ENCODE measurements at regions not wholly inside any gene's neighbourhood (a gene's known extent, or its start where the extent isn't known, plus 50 kb on each side); places are given as distances from the start of the nearest gene placed in this dataset.

- Histone ChIP-seq H4K20me1 (ENCODE audit: insufficient read depth) (no peaks in the 10 kb centered on the region), H3K9me3 (no peaks in the 10 kb centered on the region), H3K9me2 (no peaks in the 10 kb centered on the region), H3K27me3 (ENCODE audit: insufficient read depth) (no peaks in the 10 kb centered on the region), H3K4me3 (ENCODE audit: low read depth in 2 of 2, low read length in 1 of 2) (no peak overlapping the region), H3K9ac (no peak overlapping the region), H2AFZ (ENCODE audit: low read depth) (no peak overlapping the region), H3K36me3 (replicated peaks in 1 of 2; ENCODE audit: control insufficient read depth in 1 of 2, insufficient read depth in 2 of 2, low read length in 1 of 2) (no peaks in the 10 kb centered on the region), H3K4me2 (no peak overlapping the region), H3F3A (replicated peaks; ENCODE audit: insufficient read depth) (no peaks in the 10 kb centered on the region), H3K4me1 (ENCODE audit: control insufficient read depth in 1 of 2, insufficient read depth in 2 of 2, low read depth in 1 of 2, low read length in 1 of 2) (no peaks in the 10 kb centered on the region), H3K79me2 (ENCODE audit: insufficient read depth) (no peaks in the 10 kb centered on the region), H3K27ac (ENCODE audit: low read depth in 2 of 2, low read length in 1 of 2) (no peak overlapping the region)
- WGBS (ENCODE audit: low lambda C conversion rate): 20% methylated on average over 5 of the region's 5 CpGs
- ChIA-PET CTCF (interaction anchor here (0.5 kb wide), 1 partner anchor 80 kb away, joined by 3 read pairs; no protein-coding TSS in a partner anchor), POLR2A (no interaction called here)
- DNase-seq: no peak
- TF ChIP-seq, protein P1, sequence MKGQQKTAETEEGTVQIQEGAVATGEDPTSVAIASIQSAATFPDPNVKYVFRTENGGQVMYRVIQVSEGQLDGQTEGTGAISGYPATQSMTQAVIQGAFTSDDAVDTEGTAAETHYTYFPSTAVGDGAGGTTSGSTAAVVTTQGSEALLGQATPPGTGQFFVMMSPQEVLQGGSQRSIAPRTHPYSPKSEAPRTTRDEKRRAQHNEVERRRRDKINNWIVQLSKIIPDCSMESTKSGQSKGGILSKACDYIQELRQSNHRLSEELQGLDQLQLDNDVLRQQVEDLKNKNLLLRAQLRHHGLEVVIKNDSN (IDR thresholded peaks at IDR 0.05; ENCODE audit: borderline replicate concordance, low read depth): no peak
- TF ChIP-seq JUND (IDR thresholded peaks at IDR 0.05) (no peak), FOXM1 (IDR thresholded peaks at IDR 0.05; ENCODE audit: low read depth) (no peak), POLR2AphosphoS5 (IDR thresholded peaks at IDR 0.05; ENCODE audit: low read depth, low read length) (no peak), NRF1 (IDR thresholded peaks at IDR 0.05; ENCODE audit: low read depth, low read length) (no peak), CHD2 (IDR thresholded peaks at IDR 0.05; ENCODE audit: low read length, partially characterized antibody) (no peak), IRF3 (IDR thresholded peaks at IDR 0.05; ENCODE audit: low read depth, low read length) (no peak), RXRA (IDR thresholded peaks at IDR 0.05; ENCODE audit: borderline replicate concordance, low read depth) (no peak), SMC3 (IDR thresholded peaks at IDR 0.05; ENCODE audit: low read depth, low read length) (no peak), RFX5 (IDR thresholded peaks at IDR 0.05; ENCODE audit: low read length) (no peak), RCOR1 (IDR thresholded peaks at IDR 0.05; ENCODE audit: low read length) (no peak), FOXJ3 (CRISPR knock-in tag; IDR thresholded peaks at IDR 0.05) (no peak), EP300 (IDR thresholded peaks at IDR 0.05; ENCODE audit: borderline replicate concordance in 1 of 2, low read depth in 1 of 2, low read length in 1 of 2) (no peak)
- TF ChIP-seq, protein P2, sequence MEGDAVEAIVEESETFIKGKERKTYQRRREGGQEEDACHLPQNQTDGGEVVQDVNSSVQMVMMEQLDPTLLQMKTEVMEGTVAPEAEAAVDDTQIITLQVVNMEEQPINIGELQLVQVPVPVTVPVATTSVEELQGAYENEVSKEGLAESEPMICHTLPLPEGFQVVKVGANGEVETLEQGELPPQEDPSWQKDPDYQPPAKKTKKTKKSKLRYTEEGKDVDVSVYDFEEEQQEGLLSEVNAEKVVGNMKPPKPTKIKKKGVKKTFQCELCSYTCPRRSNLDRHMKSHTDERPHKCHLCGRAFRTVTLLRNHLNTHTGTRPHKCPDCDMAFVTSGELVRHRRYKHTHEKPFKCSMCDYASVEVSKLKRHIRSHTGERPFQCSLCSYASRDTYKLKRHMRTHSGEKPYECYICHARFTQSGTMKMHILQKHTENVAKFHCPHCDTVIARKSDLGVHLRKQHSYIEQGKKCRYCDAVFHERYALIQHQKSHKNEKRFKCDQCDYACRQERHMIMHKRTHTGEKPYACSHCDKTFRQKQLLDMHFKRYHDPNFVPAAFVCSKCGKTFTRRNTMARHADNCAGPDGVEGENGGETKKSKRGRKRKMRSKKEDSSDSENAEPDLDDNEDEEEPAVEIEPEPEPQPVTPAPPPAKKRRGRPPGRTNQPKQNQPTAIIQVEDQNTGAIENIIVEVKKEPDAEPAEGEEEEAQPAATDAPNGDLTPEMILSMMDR (IDR thresholded peaks at IDR 0.05): no peak
- TF ChIP-seq, protein P3, sequence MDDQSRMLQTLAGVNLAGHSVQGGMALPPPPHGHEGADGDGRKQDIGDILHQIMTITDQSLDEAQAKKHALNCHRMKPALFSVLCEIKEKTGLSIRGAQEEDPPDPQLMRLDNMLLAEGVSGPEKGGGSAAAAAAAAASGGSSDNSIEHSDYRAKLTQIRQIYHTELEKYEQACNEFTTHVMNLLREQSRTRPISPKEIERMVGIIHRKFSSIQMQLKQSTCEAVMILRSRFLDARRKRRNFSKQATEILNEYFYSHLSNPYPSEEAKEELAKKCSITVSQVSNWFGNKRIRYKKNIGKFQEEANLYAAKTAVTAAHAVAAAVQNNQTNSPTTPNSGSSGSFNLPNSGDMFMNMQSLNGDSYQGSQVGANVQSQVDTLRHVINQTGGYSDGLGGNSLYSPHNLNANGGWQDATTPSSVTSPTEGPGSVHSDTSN (IDR thresholded peaks at IDR 0.05): no peak
Measured at GRCh38 chr10:129341087-129341486, 126.0 kb upstream of the MGMT start.
